Skeletal muscle cell (primary cell): ENCODE measurements at regions not wholly inside any gene's neighbourhood (a gene's known extent, or its start where the extent isn't known, plus 50 kb on each side); places are given as distances from the start of the nearest gene placed in this dataset.
"Not testable (repeated sequence)": the region's sequence is repeated elsewhere in the genome, so short reads cannot be mapped to it uniquely, and the experiment has no call there.

Source experiments
- DNase-seq: peaks from one replicate; pipeline ENCODE4 v3.0.0-alpha.2; 2010; ENCODE audit warnings: low read depth
- H3K4me3 ChIP-seq: 2 replicates; pipeline ENCODE4 v1.5.1; 2011; ENCODE audit warnings: low read depth, mild to moderate bottlenecking, control low read depth, low read length, moderate library complexity

GRCh38 chr16:10312008-10312407 is 73.9 kb upstream of the ATF7IP2 start:
- no peak overlapping the region for H3K4me3 ChIP-seq
- DNase-seq = no peak

GRCh38 chr16:10312784-10313724 is 72.8 kb upstream of the ATF7IP2 start:
- DNase-seq = no peak
- no peak overlapping the region for H3K4me3 ChIP-seq

GRCh38 chr16:10314317-10314716 is 71.5 kb upstream of the ATF7IP2 start:
- no peak for DNase-seq
- no peak overlapping the region for H3K4me3 ChIP-seq

DNA sequence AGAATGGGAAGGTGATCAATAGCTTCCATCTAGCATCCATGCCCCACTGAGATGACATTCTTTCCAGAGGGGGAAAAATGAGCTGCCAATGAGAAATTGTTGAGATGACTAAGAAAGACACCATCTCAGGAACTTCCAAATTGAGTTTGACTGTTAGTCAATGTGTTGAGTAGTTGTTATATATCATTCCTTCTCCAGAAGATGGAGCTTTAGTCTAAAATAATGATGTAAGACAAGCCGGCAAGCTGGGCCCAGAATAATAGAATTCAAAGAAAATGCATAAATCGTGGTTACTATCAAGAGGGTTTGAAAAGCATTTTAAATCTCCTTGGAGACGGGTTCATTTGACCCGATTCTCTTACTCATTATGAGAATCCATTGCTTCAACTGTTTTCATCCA is 71.0 kb upstream of the ATF7IP2 start:
- H3K4me3 ChIP-seq = no peak overlapping the region
- DNase-seq = no peak

DNA sequence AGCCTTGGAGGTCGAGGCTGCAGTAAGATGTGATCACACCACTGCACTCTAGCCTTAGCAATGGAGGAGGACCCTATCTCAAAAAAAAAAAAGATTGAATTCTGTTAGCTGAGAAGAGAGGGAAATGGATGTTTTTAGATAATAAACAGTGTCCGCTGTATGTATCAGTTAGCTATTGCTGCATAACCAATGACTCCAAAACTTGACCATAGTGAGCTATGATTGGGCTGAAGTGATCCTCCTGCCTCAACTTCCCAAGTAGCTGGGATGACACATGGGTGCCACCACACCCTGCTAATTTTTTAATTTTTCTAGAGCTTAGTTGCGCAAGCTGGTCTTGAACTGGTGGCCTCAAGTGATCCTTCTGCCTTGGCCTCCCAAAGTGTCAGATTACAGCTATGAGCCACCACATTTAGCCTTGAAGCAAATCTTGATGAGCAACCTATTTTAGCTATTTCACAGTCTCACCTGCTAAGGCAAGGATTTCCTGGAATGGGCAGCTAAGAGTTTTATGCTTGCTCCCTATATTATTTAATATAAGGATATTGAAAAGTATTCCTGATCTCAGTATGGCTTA is 68.3 kb upstream of the ATF7IP2 start:
- DNase-seq = no peak
- no peak overlapping the region for H3K4me3 ChIP-seq

GRCh38 chr16:10318798-10319500 is 66.9 kb upstream of the ATF7IP2 start:
- no peak overlapping the region for H3K4me3 ChIP-seq

DNA sequence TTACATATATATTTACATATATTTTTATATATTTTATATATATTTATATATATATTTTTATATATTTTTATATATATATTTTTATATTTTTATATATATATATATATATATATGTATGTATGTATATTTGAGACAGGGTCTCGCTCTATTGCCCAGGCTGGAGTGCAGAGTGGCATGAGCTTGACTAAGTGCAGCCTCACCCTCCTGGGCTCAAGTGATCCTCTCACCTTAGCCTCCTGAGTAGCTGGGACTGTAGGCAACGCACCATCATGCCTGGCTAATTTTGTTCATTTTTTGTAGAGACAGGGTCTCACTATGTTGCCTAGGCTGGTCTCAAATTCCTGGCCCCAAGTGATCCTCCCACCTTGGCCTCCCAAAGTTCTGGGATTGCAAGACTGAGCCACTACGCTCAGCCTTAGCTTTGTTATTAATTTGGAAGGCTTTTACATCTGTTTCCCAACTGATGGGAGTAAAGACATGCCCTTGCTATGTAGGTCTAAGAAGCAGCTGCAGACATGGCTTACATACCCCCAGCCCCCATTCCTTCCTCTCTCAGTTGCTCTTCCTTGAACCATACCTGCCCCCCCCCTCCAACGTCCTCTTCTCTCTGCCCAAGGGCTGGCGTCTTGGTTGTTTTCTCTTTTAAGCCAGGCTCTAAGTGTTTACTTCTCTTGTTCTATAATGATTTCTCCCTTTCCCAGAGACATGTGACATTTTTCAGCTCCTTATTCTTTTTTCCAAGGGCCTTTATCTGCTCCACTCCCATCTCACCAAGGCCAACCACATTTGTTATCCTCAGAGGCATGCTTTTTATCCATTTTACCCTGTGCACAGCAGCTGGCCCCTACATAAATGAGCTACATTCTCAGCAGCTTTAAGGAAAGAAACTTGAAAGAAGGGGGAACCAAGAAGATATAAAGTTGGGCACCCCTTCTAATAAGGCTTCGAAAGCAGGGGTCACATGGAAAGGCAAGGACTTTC is 64.2 kb upstream of the ATF7IP2 start:
- H3K4me3 ChIP-seq = no peak overlapping the region
- no peak for DNase-seq

More at GRCh38 chr16:10318798-10319500, 66.9 kb upstream of the ATF7IP2 start:
- DNase-seq = no peak

DNA sequence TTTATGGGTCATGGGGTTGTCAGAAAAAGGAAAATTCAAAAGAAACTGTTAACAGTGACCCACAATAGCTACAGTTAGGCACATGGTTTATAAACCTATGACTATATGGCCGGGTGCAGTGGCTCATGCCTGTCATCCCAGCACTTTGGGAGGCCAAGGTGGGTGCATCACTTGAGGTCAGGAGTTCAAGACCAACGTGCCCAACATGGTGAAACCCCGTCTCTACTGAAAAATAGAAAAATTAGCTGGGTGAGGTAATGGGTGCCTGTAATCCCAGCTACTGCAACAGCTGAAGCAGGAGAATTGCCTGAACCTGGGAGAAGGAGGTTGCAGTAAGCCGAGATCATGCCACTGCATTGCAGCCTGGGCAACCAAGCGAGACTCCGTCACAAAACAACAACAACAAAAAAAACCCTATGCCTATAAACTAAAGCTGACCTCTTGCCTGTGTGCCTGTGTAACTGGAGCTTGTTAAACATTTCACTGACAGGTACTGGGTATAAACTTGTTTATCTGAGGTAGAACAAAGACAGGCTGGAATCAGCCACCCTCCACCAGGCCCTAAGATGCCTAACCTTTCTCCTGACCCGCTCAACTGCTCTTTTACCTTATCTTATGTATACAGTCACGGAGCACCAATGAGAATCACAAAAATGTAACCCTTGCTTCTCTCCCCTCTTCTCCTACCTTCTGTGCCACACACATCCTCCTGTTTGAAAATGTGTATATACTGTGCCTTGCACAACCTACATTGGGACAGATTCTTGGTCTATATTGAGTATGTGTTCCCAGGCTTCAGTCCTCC is 62.9 kb upstream of the ATF7IP2 start:
- DNase-seq = no peak
- H3K4me3 ChIP-seq = no peak overlapping the region

DNA sequence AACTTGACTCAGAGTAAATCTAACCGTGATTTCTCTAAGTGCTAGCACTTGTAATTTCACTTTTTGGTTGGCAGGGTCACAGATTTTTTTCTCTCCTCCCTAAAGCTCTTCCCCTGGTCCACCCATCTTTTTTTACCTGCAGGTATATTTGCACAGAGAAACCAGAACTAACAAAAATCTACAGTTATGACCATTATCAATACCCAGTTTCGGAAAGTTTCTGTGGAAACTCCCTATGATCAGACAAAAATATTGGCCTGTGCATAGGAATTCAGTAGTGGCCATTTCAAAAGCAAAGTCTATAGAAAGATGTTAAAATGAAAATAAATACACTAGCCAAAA is 62.4 kb upstream of the ATF7IP2 start:
- H3K4me3 ChIP-seq = no peak overlapping the region
- DNase-seq = no peak

DNA sequence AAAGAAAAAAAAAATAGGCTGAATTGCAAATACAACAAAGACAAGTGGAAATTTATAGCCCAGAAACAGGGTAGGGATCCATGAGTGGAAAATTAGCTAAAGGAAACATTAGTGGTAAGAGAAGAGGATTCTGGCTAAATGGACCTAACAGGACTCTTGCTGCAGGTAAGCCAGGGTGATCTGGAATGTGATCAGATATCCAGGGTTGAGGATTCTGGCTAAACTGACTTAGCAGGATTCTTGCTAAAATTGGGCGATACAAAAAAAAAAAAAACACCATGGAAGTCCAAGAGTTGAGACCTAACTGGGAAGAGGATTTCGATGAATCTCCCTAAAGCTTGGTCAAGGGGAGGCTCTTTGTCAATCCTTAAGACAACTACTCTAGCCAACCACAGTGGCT is 61.7 kb upstream of the ATF7IP2 start:
- no peak for DNase-seq

DNA sequence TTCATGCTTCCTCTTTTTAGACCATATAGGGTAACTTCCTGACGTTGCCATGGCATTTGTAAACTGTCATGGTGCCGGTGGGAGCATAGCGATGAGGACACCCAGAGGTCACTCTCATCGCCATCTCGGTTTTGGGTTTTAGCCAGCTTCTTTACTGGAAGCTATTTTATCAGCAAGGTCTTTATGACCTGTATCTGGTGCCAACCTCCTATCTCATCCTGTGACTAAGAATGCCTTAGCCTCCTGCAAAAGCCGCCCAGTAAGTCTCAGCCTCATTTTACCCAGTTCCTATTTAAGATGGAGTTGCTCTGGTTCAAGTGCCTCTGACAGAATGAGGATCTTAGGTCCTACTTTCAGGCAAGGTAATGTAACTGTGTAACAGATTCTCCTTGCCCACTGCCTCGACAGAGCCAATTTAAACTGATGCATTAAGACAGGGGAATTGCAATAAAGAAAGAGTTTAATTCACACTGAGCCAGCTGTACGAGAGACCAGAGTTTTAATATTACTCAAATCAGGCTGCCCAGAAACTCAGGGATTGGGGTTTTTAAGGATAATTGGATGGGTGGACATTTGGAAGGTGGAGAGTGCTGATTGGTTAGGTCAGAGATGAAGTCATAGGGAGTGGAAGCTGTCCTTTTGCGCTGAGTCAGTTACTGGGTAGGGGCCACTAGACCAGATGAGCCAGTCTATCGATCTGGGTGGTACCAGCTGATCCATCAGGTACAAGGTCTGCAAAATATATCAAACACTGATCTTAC is 59.9 kb upstream of the ATF7IP2 start:
- H3K4me3 ChIP-seq = no peak overlapping the region
- no peak for DNase-seq

More for the DNA sequence above, 61.7 kb upstream of the ATF7IP2 start:
- H3K4me3 ChIP-seq = no peak overlapping the region

DNA sequence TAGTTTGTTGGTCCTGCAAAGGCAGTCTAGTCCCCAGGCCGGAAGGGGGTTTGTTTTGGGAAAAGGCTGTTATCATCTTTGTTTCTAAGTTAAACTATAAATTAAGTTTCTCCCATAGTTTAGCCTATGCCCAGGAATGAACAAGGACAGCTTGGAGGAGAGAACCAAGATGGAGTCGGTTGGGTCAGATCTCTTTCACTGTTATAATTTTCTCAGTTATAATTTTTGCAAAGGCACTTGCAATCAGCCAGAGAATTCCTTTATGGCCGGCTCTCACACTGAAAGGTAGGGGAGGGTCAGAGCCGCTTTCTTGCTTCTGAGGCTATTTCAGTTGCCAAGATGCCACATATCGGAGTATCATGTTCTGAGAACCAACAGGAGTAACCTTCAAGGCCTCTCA is 59.2 kb upstream of the ATF7IP2 start:
- H3K4me3 ChIP-seq = no peak overlapping the region
- no peak for DNase-seq

DNA sequence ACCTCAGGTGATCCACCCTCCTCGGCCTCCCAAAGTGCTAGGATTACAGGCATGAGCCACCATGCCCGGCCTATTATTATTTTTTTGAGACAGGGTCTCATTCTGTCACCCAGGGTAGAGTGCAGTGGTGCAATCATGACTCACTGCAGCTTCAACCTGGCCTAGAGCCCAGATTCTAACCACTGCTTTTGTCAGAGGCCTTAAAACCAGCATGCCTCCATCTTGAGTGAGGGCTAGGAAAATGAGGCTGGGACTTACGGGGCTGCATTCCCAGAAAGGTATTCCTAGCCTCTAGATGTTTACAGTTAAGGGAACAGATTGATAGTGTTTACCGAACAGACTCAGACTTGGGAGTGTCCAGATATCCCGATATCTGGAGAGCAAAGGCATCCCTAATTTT is 57.6 kb upstream of the ATF7IP2 start:
- peak; percentile 47 for DNase-seq

DNA sequence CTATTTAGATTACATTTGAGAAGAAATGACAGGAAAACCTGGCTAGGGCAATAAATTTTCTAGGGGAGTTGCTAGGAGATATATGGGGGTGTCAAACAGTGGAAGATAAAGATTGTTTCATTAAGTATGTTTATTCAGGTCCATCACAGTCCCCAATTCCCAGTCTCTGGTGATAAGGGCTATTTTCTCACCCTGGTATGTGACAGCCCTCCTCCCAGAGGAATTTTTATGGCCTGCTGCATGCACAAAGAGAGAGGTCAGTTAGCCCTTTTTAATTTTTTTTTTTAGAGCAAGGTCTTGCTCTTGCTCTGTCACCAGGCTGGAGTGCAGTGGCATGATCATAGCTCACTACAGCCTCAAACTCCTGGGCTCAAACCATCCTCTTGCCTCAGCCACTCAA is 53.6 kb upstream of the ATF7IP2 start:
- DNase-seq = no peak
- H3K4me3 ChIP-seq = no peak overlapping the region

More for the DNA sequence above, 57.6 kb upstream of the ATF7IP2 start:
- not testable (repeated sequence) for H3K4me3 ChIP-seq

DNA sequence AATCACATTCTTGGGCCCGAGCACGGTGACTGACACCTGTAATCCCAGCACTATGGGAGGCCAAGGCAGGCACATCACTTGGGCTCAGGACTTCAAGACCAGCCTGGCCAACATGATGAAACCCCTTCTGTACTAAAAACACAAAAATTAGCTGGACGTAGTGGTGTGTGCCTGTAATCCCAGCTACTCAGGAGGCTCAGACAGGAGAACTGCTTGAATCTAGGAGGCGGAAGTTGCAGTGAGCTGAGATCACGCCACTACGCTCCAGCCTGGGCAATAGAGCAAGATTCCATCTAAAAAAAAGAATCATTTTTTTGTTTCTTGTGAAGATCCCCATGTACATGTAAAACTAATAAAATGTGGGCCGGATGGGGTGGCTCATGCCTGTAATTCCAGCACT is 53.1 kb upstream of the ATF7IP2 start:
- no peak for DNase-seq

GRCh38 chr16:10333321-10334032 is 52.4 kb upstream of the ATF7IP2 start:
- no peak overlapping the region for H3K4me3 ChIP-seq
- DNase-seq = no peak

More for the DNA sequence above, 53.1 kb upstream of the ATF7IP2 start:
- H3K4me3 ChIP-seq = no peak overlapping the region

GRCh38 chr16:10335681-10336080 is 50.2 kb upstream of the ATF7IP2 start:
- no peak overlapping the region for H3K4me3 ChIP-seq
- DNase-seq = no peak
